CD8-positive, alpha-beta memory T cell (primary cell): ENCODE measurements at regions not wholly inside any gene's neighbourhood (a gene's known extent, or its start where the extent isn't known, plus 50 kb on each side); places are given as distances from the start of the nearest gene placed in this dataset.
A peak's percentile ranks its signal among the peaks of the same experiment; 100 is the strongest.

Experiments used
- CTCF ChIA-PET: fragments of 350-600 bp; sonication (Branson Sonifier 250); formaldehyde crosslinking; loops from one replicate; lab custom pipeline; 2021; ENCODE audit warnings: antibody characterized with exemption; lab: Charles Lee
- POLR2A ChIA-PET: fragments of 350-600 bp; sonication (Branson Sonifier 250); formaldehyde crosslinking; loops from one replicate; lab custom pipeline; 2021; ENCODE audit warnings: antibody characterized with exemption; lab: Charles Lee
- DNase-seq, 5 donors: peaks; one replicate each; pipeline versions ENCODE4 v3.0.0 to v3.0.0-alpha.2; 2020 to 2022; ENCODE audit warnings: mixed read lengths in 1 of 5
- H3K27ac ChIP-seq: one replicate; pipeline ENCODE4 v1.7.0; 2013; ENCODE audit warnings: low read depth, mild to moderate bottlenecking, low read length, moderate library complexity
- H3K27me3 ChIP-seq: 2 replicates; pipeline ENCODE4 v1.7.0; 2013; ENCODE audit warnings: low read length, mild to moderate bottlenecking; ENCODE audit not compliant: insufficient read depth, poor library complexity, severe bottlenecking
- H3K36me3 ChIP-seq: 2 replicates; pipeline ENCODE4 v1.7.0; 2013; ENCODE audit warnings: mild to moderate bottlenecking, low read length, moderate library complexity; ENCODE audit not compliant: insufficient read depth
- H3K4me1 ChIP-seq: 2 replicates; pipeline ENCODE4 v1.7.0; 2013; ENCODE audit warnings: mild to moderate bottlenecking, low read length, moderate library complexity; ENCODE audit not compliant: insufficient read depth
- H3K4me3 ChIP-seq: 2 replicates; pipeline ENCODE4 v1.7.0; 2013; ENCODE audit warnings: mild to moderate bottlenecking, low read length
- H3K9me3 ChIP-seq: 2 replicates; pipeline ENCODE4 v1.7.0; 2013; ENCODE audit warnings: mild to moderate bottlenecking, low read length
- H3K27ac Mint-ChIP-seq, 8 donors: one replicate each; pipeline ENCODE4 v1.8.0; 2020 to 2021; ENCODE audit warnings: mixed read lengths in 8 of 8, mild to moderate bottlenecking in 6 of 8, inconsistent platforms in 3 of 8, moderate library complexity in 3 of 8
- H3K27me3 Mint-ChIP-seq, 2 donors: one replicate each; pipeline ENCODE4 v1.8.0; 2020 to 2021; ENCODE audit warnings: mixed read lengths in 2 of 2, mild to moderate bottlenecking in 1 of 2, moderate library complexity in 1 of 2
- H3K36me3 Mint-ChIP-seq, 3 donors: one replicate each; pipeline ENCODE4 v1.8.0; 2020 to 2021; ENCODE audit warnings: mixed read lengths in 3 of 3, inconsistent platforms in 1 of 3, mild to moderate bottlenecking in 1 of 3
- H3K4me1 Mint-ChIP-seq, 3 donors: one replicate each; pipeline ENCODE4 v1.8.0; 2020 to 2021; ENCODE audit warnings: mixed read lengths in 3 of 3, inconsistent platforms in 1 of 3, mild to moderate bottlenecking in 1 of 3
- H3K4me3 Mint-ChIP-seq, 7 donors: one replicate each; pipeline ENCODE4 v1.8.0; 2020 to 2021; ENCODE audit warnings: mixed read lengths in 7 of 7, mild to moderate bottlenecking in 6 of 7, moderate library complexity in 4 of 7, inconsistent platforms in 2 of 7
- H3K9me3 Mint-ChIP-seq, 5 donors: one replicate each; pipeline ENCODE4 v1.8.0; 2020 to 2022; ENCODE audit warnings: mixed read lengths in 5 of 5, mild to moderate bottlenecking in 3 of 5, moderate library complexity in 2 of 5, inconsistent platforms in 1 of 5

- Histone ChIP-seq H3K27ac (peak overlapping the region; percentile 1), H3K9me3 (no peaks in the 10 kb centered on the region), H3K4me1 (peaks cover 23% of the 10 kb centered on the region), H3K36me3 (no peaks in the 10 kb centered on the region), H3K27me3 (no peaks in the 10 kb centered on the region), H3K4me3 (no peak overlapping the region)
- no peak for DNase-seq
- peaks cover 29 to 37% (median 34%) of the 10 kb centered on the region in 3 donors for H3K4me1 Mint-ChIP-seq
- H3K27ac Mint-ChIP-seq, result peak overlapping the region; percentile 51 to 93 (median 82)
- no peaks in the 10 kb centered on the region for H3K9me3 Mint-ChIP-seq
- POLR2A ChIA-PET, result no interaction called here
- H3K27me3 Mint-ChIP-seq, result peaks cover 0 to 2% of the 10 kb centered on the region in 2 donors
- H3K4me3 Mint-ChIP-seq, result peak overlapping the region in 6 of 7 donors; percentile 42 to 75 (median 68)
- H3K36me3 Mint-ChIP-seq, result no peaks in the 10 kb centered on the region
- CTCF ChIA-PET, result interaction anchor here (1.8 kb wide), 1 partner anchor 9 kb away, joined by 4 read pairs; no protein-coding TSS in a partner anchor
Observed at GRCh38 chr5:40276426-40277102, 403.2 kb upstream of the PTGER4 start.

- Histone ChIP-seq H3K4me1 (peaks cover 23% of the 10 kb centered on the region), H3K27ac (no peak overlapping the region), H3K9me3 (no peaks in the 10 kb centered on the region), H3K36me3 (no peaks in the 10 kb centered on the region), H3K27me3 (no peaks in the 10 kb centered on the region), H3K4me3 (no peak overlapping the region)
- DNase-seq, result no peak
- Mint-ChIP-seq H3K4me1 (peaks cover 31 to 38% (median 37%) of the 10 kb centered on the region in 3 donors), H3K27me3 (no peaks in the 10 kb centered on the region), H3K27ac (no peak overlapping the region), H3K9me3 (no peaks in the 10 kb centered on the region), H3K36me3 (no peaks in the 10 kb centered on the region), H3K4me3 (no peak overlapping the region)
- ChIA-PET POLR2A (no interaction called here), CTCF (no interaction called here)
Observed at GRCh38 chr5:40274568-40274967, 405.1 kb upstream of the PTGER4 start.

GRCh38 chr5:40273936-40274335 is 405.8 kb upstream of the PTGER4 start:
- Mint-ChIP-seq H3K9me3 (no peaks in the 10 kb centered on the region), H3K27ac (peak overlapping the region in 1 of 8 donors; percentile 20), H3K36me3 (no peaks in the 10 kb centered on the region), H3K4me1 (peaks cover 31 to 38% (median 37%) of the 10 kb centered on the region in 3 donors), H3K4me3 (no peak overlapping the region), H3K27me3 (no peaks in the 10 kb centered on the region)
- ChIA-PET CTCF (no interaction called here), POLR2A (no interaction called here)
- Histone ChIP-seq H3K36me3 (no peaks in the 10 kb centered on the region), H3K4me1 (peaks cover 23% of the 10 kb centered on the region), H3K27me3 (no peaks in the 10 kb centered on the region), H3K9me3 (no peaks in the 10 kb centered on the region), H3K4me3 (no peak overlapping the region), H3K27ac (no peak overlapping the region)
- no peak for DNase-seq

- Histone ChIP-seq H3K4me1 (peaks cover 11% of the 10 kb centered on the region), H3K4me3 (no peak overlapping the region), H3K27me3 (no peaks in the 10 kb centered on the region), H3K9me3 (no peaks in the 10 kb centered on the region), H3K27ac (no peak overlapping the region), H3K36me3 (no peaks in the 10 kb centered on the region)
- Mint-ChIP-seq H3K27me3 (peaks cover 0 to under 1% of the 10 kb centered on the region in 2 donors), H3K36me3 (no peaks in the 10 kb centered on the region), H3K27ac (peak overlapping the region in 1 of 8 donors; percentile 35), H3K4me1 (peaks cover 13 to 19% (median 16%) of the 10 kb centered on the region in 3 donors), H3K4me3 (no peak overlapping the region), H3K9me3 (no peaks in the 10 kb centered on the region)
- POLR2A ChIA-PET, result no interaction called here
- CTCF ChIA-PET, result no interaction called here
- no peak for DNase-seq
Observed at GRCh38 chr5:40271476-40271875, 408.2 kb upstream of the PTGER4 start.

- H3K27me3 Mint-ChIP-seq, result peaks cover 0 to 2% of the 10 kb centered on the region in 2 donors
- Histone ChIP-seq H3K36me3 (no peaks in the 10 kb centered on the region), H3K4me3 (no peak overlapping the region), H3K4me1 (no peaks in the 10 kb centered on the region), H3K9me3 (no peaks in the 10 kb centered on the region), H3K27me3 (no peaks in the 10 kb centered on the region), H3K27ac (no peak overlapping the region)
- ChIA-PET POLR2A (no interaction called here), CTCF (no interaction called here)
- DNase-seq, result no peak
- no peak overlapping the region for H3K27ac Mint-ChIP-seq
- no peak overlapping the region for H3K4me3 Mint-ChIP-seq
- H3K4me1 Mint-ChIP-seq, result peaks cover 2 to 8% (median 5%) of the 10 kb centered on the region in 3 donors
- H3K9me3 Mint-ChIP-seq, result no peaks in the 10 kb centered on the region
- H3K36me3 Mint-ChIP-seq, result no peaks in the 10 kb centered on the region
Observed at GRCh38 chr5:40270274-40270845, 409.4 kb upstream of the PTGER4 start.

- Histone ChIP-seq H3K4me3 (no peak overlapping the region), H3K27ac (no peak overlapping the region), H3K27me3 (no peaks in the 10 kb centered on the region), H3K4me1 (no peaks in the 10 kb centered on the region), H3K36me3 (no peaks in the 10 kb centered on the region), H3K9me3 (no peaks in the 10 kb centered on the region)
- no peak overlapping the region for H3K27ac Mint-ChIP-seq
- H3K4me1 Mint-ChIP-seq, result peaks cover 0 to 4% (median 2%) of the 10 kb centered on the region in 3 donors
- H3K9me3 Mint-ChIP-seq, result no peaks in the 10 kb centered on the region
- no peaks in the 10 kb centered on the region for H3K36me3 Mint-ChIP-seq
- ChIA-PET POLR2A (no interaction called here), CTCF (interaction anchor here (1.4 kb wide), 1 partner anchor 9 kb away, joined by 4 read pairs; no protein-coding TSS in a partner anchor)
- DNase-seq, result no peak
- no peak overlapping the region for H3K4me3 Mint-ChIP-seq
- peaks cover 0 to 2% of the 10 kb centered on the region in 2 donors for H3K27me3 Mint-ChIP-seq
Observed at GRCh38 chr5:40268088-40268487, 411.6 kb upstream of the PTGER4 start.

GRCh38 chr5:40266952-40267351 is 412.8 kb upstream of the PTGER4 start:
- Histone ChIP-seq H3K4me3 (no peak overlapping the region), H3K27ac (no peak overlapping the region), H3K4me1 (no peaks in the 10 kb centered on the region), H3K9me3 (no peaks in the 10 kb centered on the region), H3K36me3 (no peaks in the 10 kb centered on the region), H3K27me3 (no peaks in the 10 kb centered on the region)
- ChIA-PET CTCF (interaction anchor here (1.4 kb wide), 1 partner anchor 10 kb away, joined by 4 read pairs; no protein-coding TSS in a partner anchor), POLR2A (no interaction called here)
- H3K4me3 Mint-ChIP-seq, result no peak overlapping the region
- peaks cover 0 to 4% (median 2%) of the 10 kb centered on the region in 3 donors for H3K4me1 Mint-ChIP-seq
- no peak overlapping the region for H3K27ac Mint-ChIP-seq
- H3K9me3 Mint-ChIP-seq, result no peaks in the 10 kb centered on the region
- no peak for DNase-seq
- H3K27me3 Mint-ChIP-seq, result peaks cover 0 to 2% of the 10 kb centered on the region in 2 donors
- H3K36me3 Mint-ChIP-seq, result no peaks in the 10 kb centered on the region

- no peaks in the 10 kb centered on the region for H3K27me3 ChIP-seq
- no peaks in the 10 kb centered on the region for H3K36me3 ChIP-seq
- H3K4me3 Mint-ChIP-seq, result no peak overlapping the region
- H3K27ac ChIP-seq, result no peak overlapping the region
- no peaks in the 10 kb centered on the region for H3K9me3 ChIP-seq
- H3K4me1 Mint-ChIP-seq, result peaks cover 0 to 10% (median 0%) of the 10 kb centered on the region in 3 donors
- no peaks in the 10 kb centered on the region for H3K4me1 ChIP-seq
- peaks cover 0 to 7% (median 4%) of the 10 kb centered on the region in 5 donors for H3K9me3 Mint-ChIP-seq
- ChIA-PET POLR2A (no interaction called here), CTCF (no interaction called here)
- no peak for DNase-seq
- peak overlapping the region in 1 of 8 donors; percentile 32 for H3K27ac Mint-ChIP-seq
- H3K36me3 Mint-ChIP-seq, result peaks cover 0 to 9% (median 3%) of the 10 kb centered on the region in 3 donors
- peaks cover 0 to 2% of the 10 kb centered on the region in 2 donors for H3K27me3 Mint-ChIP-seq
- H3K4me3 ChIP-seq, result no peak overlapping the region
Observed at GRCh38 chr5:40261984-40262383, 417.7 kb upstream of the PTGER4 start.
